Loucy (cell line): ENCODE measurements at regions not wholly inside any gene's neighbourhood (a gene's known extent, or its start where the extent isn't known, plus 50 kb on each side); places are given as distances from the start of the nearest gene placed in this dataset.

Experiments
- H2AFZ ChIP-seq: fragments of 200-600 bp; sonication (generic); 2 replicates; pipeline ENCODE4 v1.6.0; 2016; ENCODE audit warnings: antibody characterized with exemption, mild to moderate bottlenecking, low read length, moderate library complexity
- H3F3A ChIP-seq: fragments of 200-600 bp; 2 replicates; pipeline ENCODE4 v1.6.0; 2016; ENCODE audit warnings: antibody characterized with exemption, low read depth, mild to moderate bottlenecking
- H3K27me3 ChIP-seq: fragments of 200-600 bp; sonication (generic); 2 replicates; pipeline ENCODE4 v1.6.1; 2014; ENCODE audit warnings: low read length, mild to moderate bottlenecking; ENCODE audit not compliant: insufficient read depth, poor library complexity, severe bottlenecking
- H3K36me3 ChIP-seq: fragments of 200-600 bp; sonication (generic); 2 replicates; pipeline ENCODE4 v1.6.1; 2016; ENCODE audit warnings: low read length; ENCODE audit not compliant: insufficient read depth
- H3K4me1 ChIP-seq: fragments of 200-600 bp; sonication (generic); 2 replicates; pipeline ENCODE4 v1.5.1; 2014; ENCODE audit warnings: low read length, mild to moderate bottlenecking; ENCODE audit not compliant: insufficient read depth, poor library complexity, severe bottlenecking
- H3K4me2 ChIP-seq: fragments of 200-600 bp; sonication (generic); 2 replicates; pipeline ENCODE4 v1.6.0; 2014; ENCODE audit warnings: antibody characterized with exemption, low read length, low read depth, mild to moderate bottlenecking; ENCODE audit not compliant: poor library complexity, severe bottlenecking
- H3K4me3 ChIP-seq: fragments of 200-600 bp; sonication (generic); 2 replicates; pipeline ENCODE4 v1.5.1; 2014; ENCODE audit warnings: low read length, mild to moderate bottlenecking, mixed read lengths; ENCODE audit not compliant: poor library complexity, severe bottlenecking
- H3K79me2 ChIP-seq: fragments of 200-600 bp; sonication (generic); 2 replicates; pipeline ENCODE4 v1.6.1; 2014; ENCODE audit warnings: low read length; ENCODE audit not compliant: insufficient read depth
- H3K9ac ChIP-seq: fragments of 200-600 bp; sonication (generic); 2 replicates; pipeline ENCODE4 v1.6.0; 2014; ENCODE audit warnings: mild to moderate bottlenecking, low read depth, low read length, moderate library complexity; ENCODE audit not compliant: poor library complexity, severe bottlenecking
- H3K9me2 ChIP-seq: fragments of 200-600 bp; sonication (generic); replicated peaks from 2 replicates; pipeline ENCODE4 v1.6.1; 2016; ENCODE audit warnings: low read depth, low read length, mixed read lengths
- H3K9me3 ChIP-seq: fragments of 200-600 bp; sonication (generic); 2 replicates; pipeline ENCODE4 v1.6.1; 2014; ENCODE audit warnings: mild to moderate bottlenecking, antibody characterized with exemption, low read length, low read depth; ENCODE audit not compliant: insufficient read depth
- H4K20me1 ChIP-seq: fragments of 200-600 bp; sonication (generic); 2 replicates; pipeline ENCODE4 v1.6.0; 2014; ENCODE audit warnings: antibody characterized with exemption, low read length, mild to moderate bottlenecking; ENCODE audit not compliant: insufficient read depth, poor library complexity, severe bottlenecking
- EZH2phosphoT487 ChIP-seq: fragments of 200-600 bp; IDR thresholded peaks from 2 replicates; pipeline ENCODE4 v1.6.1; 2018; ENCODE audit warnings: antibody characterized with exemption, mild to moderate bottlenecking, moderate library complexity, borderline replicate concordance
- TF ChIP-seq, protein P1 (sequence below): fragments of 200-600 bp; sonication (generic); conservative IDR thresholded peaks from 2 replicates; pipeline ENCODE4 v1.5.1; 2014; ENCODE audit warnings: mild to moderate bottlenecking, antibody characterized with exemption, low read length

DNA sequence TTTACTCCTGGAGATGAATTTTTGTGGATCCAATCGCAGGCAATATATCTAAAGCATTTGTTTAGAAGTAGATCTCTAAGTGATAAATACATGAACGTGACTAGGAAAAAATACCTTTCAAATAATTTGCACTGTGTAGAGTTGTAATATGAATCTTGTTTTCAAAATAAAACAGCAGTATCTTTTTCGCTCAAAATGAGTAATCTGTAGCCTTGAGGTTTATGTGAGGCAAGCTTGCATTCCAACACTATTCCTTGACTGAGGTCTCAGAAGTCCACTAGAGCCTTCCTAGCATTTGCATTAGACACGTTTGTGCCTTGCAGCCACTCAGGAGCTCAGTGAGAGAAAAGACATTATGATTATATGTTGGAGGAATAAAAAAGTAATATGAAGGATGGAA is 138.3 kb upstream of the ROBO1 start:
- no peaks in the 10 kb centered on the region for H3K36me3 ChIP-seq
- no peak overlapping the region for H2AFZ ChIP-seq
- no peak overlapping the region for H3K4me2 ChIP-seq
- H3K9ac ChIP-seq = no peak overlapping the region
- no peaks in the 10 kb centered on the region for H3F3A ChIP-seq
- TF ChIP-seq, protein P1, sequence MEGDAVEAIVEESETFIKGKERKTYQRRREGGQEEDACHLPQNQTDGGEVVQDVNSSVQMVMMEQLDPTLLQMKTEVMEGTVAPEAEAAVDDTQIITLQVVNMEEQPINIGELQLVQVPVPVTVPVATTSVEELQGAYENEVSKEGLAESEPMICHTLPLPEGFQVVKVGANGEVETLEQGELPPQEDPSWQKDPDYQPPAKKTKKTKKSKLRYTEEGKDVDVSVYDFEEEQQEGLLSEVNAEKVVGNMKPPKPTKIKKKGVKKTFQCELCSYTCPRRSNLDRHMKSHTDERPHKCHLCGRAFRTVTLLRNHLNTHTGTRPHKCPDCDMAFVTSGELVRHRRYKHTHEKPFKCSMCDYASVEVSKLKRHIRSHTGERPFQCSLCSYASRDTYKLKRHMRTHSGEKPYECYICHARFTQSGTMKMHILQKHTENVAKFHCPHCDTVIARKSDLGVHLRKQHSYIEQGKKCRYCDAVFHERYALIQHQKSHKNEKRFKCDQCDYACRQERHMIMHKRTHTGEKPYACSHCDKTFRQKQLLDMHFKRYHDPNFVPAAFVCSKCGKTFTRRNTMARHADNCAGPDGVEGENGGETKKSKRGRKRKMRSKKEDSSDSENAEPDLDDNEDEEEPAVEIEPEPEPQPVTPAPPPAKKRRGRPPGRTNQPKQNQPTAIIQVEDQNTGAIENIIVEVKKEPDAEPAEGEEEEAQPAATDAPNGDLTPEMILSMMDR = no peak
- no peak for TF ChIP-seq EZH2phosphoT487
- H4K20me1 ChIP-seq = no peaks in the 10 kb centered on the region
- H3K4me1 ChIP-seq = no peaks in the 10 kb centered on the region
- no peaks in the 10 kb centered on the region for H3K9me2 ChIP-seq
- H3K27me3 ChIP-seq = no peaks in the 10 kb centered on the region
- no peaks in the 10 kb centered on the region for H3K79me2 ChIP-seq
- no peaks in the 10 kb centered on the region for H3K9me3 ChIP-seq
- H3K4me3 ChIP-seq = no peak overlapping the region

DNA sequence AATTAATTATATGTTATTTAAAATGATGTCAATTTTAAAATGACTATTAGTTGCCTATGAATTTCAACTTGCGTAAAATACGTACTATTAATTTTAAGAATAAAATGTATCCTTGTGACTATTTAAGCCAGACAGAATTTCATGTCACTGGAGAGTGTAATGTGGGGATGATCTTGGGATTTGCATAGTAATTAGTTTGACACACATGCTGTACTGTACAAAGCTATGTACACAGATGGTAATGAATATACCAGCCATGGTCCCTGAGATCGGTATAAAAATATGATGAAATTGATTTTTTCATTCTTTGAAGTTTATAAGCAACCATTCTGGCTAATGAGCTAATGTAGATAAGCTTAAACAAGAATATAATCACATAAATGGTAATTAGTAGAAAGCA is 134.4 kb upstream of the ROBO1 start:
- Histone ChIP-seq H3K9ac (no peak overlapping the region), H3K9me3 (no peaks in the 10 kb centered on the region), H3K4me2 (no peak overlapping the region), H3K27me3 (no peaks in the 10 kb centered on the region), H3F3A (no peaks in the 10 kb centered on the region), H4K20me1 (no peaks in the 10 kb centered on the region), H2AFZ (no peak overlapping the region), H3K4me1 (no peaks in the 10 kb centered on the region), H3K79me2 (no peaks in the 10 kb centered on the region), H3K36me3 (no peaks in the 10 kb centered on the region), H3K9me2 (no peaks in the 10 kb centered on the region), H3K4me3 (no peak overlapping the region)
- TF ChIP-seq EZH2phosphoT487 = no peak
- TF ChIP-seq, protein P1 = no peak

DNA sequence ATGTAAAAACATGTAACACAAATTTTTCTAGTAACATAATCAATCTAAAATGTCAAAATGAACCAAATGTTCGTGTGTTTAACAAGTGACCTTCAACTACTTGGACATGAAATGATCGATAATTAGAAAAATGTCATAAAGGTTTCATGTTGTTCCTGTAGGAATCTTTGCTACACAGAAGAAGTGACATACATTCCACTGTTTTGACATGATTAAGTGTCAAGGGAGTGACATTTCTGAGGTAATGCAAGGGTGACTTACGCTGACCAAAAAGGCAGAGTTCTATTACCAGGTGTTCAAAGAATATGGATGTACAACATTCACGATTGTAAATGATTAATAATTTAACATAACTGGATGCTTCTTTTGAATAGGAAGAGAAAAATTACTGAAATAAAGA is 131.1 kb upstream of the ROBO1 start:
- Histone ChIP-seq H4K20me1 (no peaks in the 10 kb centered on the region), H3K4me1 (no peaks in the 10 kb centered on the region), H3K9me2 (no peaks in the 10 kb centered on the region), H3K27me3 (no peaks in the 10 kb centered on the region), H3F3A (no peaks in the 10 kb centered on the region), H3K4me2 (no peak overlapping the region), H3K4me3 (no peak overlapping the region), H3K9me3 (no peaks in the 10 kb centered on the region), H3K9ac (no peak overlapping the region), H3K79me2 (no peaks in the 10 kb centered on the region), H3K36me3 (no peaks in the 10 kb centered on the region), H2AFZ (no peak overlapping the region)
- TF ChIP-seq EZH2phosphoT487 = no peak
- TF ChIP-seq, protein P1 = no peak
